ENCODE measurements at regions not wholly inside any gene's neighbourhood (a gene's known extent, or its start where the extent isn't known, plus 50 kb on each side); places are given as distances from the start of the nearest gene placed in this dataset.

DNA sequence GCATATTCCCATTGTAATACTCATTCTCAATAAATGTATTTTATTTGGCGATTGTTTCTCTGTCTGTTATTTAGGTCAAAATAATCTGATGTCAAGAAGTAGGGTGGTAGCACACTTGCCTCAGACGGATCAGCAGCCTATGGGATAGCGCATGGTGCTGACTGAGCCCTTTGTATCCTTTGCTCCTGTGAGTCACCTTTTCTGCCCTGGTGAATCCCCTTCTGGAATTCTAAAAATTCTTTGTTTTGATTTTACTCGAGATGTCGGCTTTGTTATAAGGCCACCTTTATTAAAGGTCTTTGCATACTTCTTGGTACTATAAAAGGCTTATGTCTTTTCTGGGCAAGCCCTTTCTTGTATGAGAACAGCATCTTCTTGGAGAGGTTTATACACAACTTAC lies 1187.8 kb downstream of the CDH9 start:
- TF ChIP-seq, protein P1, sequence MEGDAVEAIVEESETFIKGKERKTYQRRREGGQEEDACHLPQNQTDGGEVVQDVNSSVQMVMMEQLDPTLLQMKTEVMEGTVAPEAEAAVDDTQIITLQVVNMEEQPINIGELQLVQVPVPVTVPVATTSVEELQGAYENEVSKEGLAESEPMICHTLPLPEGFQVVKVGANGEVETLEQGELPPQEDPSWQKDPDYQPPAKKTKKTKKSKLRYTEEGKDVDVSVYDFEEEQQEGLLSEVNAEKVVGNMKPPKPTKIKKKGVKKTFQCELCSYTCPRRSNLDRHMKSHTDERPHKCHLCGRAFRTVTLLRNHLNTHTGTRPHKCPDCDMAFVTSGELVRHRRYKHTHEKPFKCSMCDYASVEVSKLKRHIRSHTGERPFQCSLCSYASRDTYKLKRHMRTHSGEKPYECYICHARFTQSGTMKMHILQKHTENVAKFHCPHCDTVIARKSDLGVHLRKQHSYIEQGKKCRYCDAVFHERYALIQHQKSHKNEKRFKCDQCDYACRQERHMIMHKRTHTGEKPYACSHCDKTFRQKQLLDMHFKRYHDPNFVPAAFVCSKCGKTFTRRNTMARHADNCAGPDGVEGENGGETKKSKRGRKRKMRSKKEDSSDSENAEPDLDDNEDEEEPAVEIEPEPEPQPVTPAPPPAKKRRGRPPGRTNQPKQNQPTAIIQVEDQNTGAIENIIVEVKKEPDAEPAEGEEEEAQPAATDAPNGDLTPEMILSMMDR (IDR thresholded peaks at IDR 0.05): no peak
- TF ChIP-seq EZH2 (IDR thresholded peaks at IDR 0.05; ENCODE audit: borderline replicate concordance, insufficient read depth, low read depth, low read length, poor library complexity, severe bottlenecking): no peak

All from B cell (primary cell).